ENCODE measurements at regions not wholly inside any gene's neighbourhood (a gene's known extent, or its start where the extent isn't known, plus 50 kb on each side); places are given as distances from the start of the nearest gene placed in this dataset.

DNA sequence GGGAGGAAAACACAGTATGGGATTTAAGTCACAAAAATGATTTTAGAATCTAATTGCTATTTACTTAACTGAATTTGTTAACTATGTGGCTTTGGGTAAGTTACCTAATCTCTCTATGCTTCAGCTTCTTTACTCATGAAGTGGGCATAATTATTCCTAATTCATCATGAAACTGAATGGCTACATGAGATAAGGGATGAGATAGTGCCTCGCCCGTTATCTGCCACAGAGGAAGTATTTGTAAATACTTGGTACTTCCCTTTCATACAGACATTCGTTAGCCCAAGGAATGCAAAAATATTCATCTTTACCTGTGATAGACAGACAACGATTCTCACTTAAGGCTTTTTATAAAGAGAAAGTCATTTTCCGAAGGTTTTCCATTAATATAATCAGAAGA lies 221.2 kb upstream of the BLID start:
- no peak for TF ChIP-seq CTCF (IDR thresholded peaks at IDR 0.05)
- no peak for TF ChIP-seq POLR2A (IDR thresholded peaks at IDR 0.05)
